ENCODE measurements at regions not wholly inside any gene's neighbourhood (a gene's known extent, or its start where the extent isn't known, plus 50 kb on each side); places are given as distances from the start of the nearest gene placed in this dataset.

- TF ChIP-seq CTCF (IDR thresholded peaks at IDR 0.05) (no peak), POLR2A (IDR thresholded peaks at IDR 0.05) (no peak)
Measured at GRCh38 chr5:73339051-73339575, 109.5 kb downstream of the FOXD1 start.
